Epithelial cell of esophagus (primary cell): ENCODE measurements at regions not wholly inside any gene's neighbourhood (a gene's known extent, or its start where the extent isn't known, plus 50 kb on each side); places are given as distances from the start of the nearest gene placed in this dataset.

Experiments used
- DNase-seq: peaks from one replicate; pipeline ENCODE4 v3.0.0; 2010; ENCODE audit warnings: low read depth
- H3K4me3 ChIP-seq: 2 replicates; pipeline ENCODE4 v1.5.1; 2011; ENCODE audit warnings: mild to moderate bottlenecking, low read length, control low read depth
- TF ChIP-seq, protein P1 (sequence below): IDR thresholded peaks from 2 replicates; pipeline ENCODE4 v1.5.1; 2011; ENCODE audit warnings: low read depth, mild to moderate bottlenecking, low read length, control low read depth, inconsistent platforms; ENCODE audit not compliant: insufficient read depth; ENCODE audit errors: missing control alignments

DNA sequence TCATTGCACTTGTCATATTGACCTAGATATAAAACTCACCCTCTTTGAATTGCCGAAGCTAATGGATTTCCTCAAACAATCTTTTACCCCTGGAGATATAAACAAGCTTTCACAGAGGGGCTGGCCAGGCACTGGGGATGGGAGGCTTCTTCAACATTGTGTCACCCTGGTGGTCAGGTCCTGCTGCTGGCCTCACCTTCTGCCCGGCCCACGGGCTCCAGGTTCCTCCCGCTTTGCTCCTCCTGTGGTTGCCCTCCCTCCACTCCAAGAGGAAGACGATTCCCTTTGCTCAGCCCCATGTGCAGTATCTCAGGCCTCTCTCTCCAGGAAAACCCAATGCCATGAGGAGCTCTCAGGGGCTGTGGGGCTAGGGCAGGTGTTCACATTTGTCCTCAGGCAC lies 118.1 kb upstream of the ADCY1 start:
- no peak overlapping the region for H3K4me3 ChIP-seq
- no peak for DNase-seq
- TF ChIP-seq, protein P1, sequence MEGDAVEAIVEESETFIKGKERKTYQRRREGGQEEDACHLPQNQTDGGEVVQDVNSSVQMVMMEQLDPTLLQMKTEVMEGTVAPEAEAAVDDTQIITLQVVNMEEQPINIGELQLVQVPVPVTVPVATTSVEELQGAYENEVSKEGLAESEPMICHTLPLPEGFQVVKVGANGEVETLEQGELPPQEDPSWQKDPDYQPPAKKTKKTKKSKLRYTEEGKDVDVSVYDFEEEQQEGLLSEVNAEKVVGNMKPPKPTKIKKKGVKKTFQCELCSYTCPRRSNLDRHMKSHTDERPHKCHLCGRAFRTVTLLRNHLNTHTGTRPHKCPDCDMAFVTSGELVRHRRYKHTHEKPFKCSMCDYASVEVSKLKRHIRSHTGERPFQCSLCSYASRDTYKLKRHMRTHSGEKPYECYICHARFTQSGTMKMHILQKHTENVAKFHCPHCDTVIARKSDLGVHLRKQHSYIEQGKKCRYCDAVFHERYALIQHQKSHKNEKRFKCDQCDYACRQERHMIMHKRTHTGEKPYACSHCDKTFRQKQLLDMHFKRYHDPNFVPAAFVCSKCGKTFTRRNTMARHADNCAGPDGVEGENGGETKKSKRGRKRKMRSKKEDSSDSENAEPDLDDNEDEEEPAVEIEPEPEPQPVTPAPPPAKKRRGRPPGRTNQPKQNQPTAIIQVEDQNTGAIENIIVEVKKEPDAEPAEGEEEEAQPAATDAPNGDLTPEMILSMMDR: no peak

DNA sequence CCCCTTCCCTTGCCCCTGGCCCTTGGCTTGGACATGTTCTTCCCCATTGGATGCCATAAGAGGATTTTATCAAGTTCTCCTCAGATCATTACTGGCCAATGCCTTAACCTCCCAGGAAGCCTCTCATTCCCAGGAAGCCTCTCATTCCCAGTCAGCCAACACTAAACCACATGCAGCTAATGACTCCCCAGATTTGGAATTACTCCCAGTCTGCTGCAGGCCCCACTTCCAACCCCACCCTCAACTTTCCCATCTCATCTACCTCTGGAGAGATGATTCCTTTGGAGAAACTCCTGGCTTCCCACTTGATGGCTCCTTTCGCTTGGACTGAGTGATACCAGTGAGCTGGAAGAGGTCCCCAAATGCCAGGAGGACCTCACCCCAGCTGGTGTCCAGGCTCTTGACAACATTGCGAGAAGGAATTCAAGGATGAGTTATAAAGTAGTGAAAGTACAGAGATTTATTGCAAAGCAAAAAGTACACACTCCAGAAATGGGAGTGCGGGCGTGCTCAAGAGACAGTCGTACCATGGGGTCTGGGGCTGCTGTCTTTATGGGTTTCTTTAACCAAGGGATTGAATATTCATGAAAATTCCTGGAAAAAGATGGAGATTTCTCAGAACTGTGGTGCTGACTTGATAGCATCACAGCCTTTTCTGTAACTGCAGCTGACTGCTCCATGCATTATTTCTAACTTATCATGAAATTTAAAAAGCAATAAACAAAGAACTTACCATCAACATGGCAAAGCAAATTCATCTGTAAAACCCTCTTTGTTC lies 117.2 kb upstream of the ADCY1 start:
- no peak for DNase-seq
- TF ChIP-seq, protein P1: no peak
- no peak overlapping the region for H3K4me3 ChIP-seq

DNA sequence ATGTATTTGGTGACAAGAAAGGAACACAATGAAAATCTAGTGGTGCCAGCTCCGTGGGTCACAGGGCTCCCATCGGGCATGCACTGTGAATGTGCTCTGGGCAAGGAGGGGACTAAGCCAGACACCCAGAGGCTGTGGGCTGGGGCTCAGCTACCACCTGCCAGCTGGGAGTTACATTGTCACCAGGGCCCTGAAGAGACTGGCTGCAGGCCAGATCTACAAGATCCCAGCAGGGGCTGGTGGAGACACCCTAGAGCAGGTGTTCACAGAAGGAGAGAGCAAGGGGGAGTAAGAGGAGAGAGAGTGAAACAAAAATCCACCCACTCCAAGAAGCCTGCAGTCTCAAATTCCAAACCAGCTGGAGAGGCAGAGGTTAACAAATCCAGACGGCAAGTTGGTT lies 116.6 kb upstream of the ADCY1 start:
- no peak for DNase-seq
- TF ChIP-seq, protein P1: no peak
- H3K4me3 ChIP-seq: no peak overlapping the region

DNA sequence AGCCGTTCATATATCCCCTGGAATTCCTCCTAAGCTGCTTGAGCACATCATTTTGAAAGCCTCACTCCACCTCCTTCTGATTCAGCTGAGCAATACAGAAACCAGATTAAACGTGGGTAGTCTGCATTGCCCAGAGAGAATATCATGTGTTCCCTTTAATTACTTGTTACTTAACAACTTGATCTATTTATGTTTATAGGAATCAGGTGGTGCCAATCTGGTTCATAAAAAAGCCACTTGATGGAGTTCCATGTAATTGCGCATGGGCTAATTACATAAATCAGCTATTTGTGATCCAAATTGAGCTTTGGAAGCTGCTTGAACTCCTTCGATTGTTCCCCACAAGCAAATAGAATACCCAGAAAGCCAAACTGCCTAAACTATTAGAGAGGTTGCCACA lies 114.7 kb upstream of the ADCY1 start:
- TF ChIP-seq, protein P1: no peak
- no peak for DNase-seq
- no peak overlapping the region for H3K4me3 ChIP-seq

DNA sequence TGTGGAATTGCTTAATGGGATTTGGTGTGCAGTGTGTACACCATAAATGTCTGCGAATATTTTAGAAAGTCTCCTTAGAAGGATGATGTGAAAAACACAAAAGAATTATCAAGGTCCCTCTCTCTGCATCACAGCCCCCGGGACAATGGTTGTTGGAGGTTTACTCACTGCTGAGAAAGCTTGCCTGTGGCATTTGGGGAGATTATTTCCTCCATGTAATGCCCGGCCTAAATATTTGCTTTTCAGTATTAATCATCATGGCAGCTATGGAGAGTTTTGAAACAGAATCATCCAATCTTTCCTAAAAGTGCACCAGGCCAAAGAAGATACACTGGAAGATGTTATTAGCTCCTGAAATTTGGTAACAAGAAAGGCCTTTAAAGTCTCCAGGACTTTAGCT lies 113.8 kb upstream of the ADCY1 start:
- TF ChIP-seq, protein P1: no peak
- no peak overlapping the region for H3K4me3 ChIP-seq
- DNase-seq: peak; percentile 19

DNA sequence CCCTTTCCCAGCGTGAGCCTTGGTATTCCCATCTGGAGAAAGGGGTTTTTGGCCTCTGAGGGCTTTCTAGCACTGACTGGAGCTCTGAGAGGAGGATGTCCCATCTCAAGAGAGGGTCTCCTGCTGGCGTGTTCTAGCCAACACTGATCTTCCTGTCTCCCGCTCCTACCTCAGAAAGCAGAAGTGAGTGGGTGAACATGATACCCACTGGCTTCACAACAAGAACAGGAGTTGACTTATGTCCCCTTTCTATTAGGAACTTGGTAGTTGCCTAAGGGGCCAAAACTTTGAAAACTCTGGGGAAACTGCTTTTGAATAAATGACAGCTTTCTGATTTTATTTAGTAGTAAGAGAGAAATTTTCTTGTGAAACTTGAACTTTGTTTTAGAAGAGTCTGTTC lies 113.1 kb upstream of the ADCY1 start:
- H3K4me3 ChIP-seq: no peak overlapping the region
- no peak for DNase-seq
- TF ChIP-seq, protein P1: no peak

DNA sequence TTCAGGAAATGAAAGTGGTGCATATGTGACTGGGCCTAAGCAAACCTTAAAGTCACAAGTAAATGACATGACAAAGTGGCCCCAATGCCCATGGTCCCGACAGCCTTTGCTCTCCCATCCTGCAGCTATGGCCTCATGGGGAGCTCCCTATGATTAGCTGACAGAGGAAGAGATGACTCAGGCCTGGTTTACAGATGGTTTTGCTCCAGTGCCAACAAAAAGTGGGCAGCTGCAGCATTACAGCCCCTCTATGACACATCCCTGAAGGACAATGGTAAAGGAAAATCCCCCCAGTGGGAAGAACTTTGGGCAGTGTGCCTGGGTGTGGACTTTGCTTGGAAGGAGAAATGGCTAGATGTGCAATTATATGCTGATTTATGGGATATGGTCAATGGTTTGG lies 105.1 kb upstream of the ADCY1 start:
- TF ChIP-seq, protein P1: no peak
- peak; percentile 9 for DNase-seq
- H3K4me3 ChIP-seq: no peak overlapping the region
